ENCODE measurements at regions not wholly inside any gene's neighbourhood (a gene's known extent, or its start where the extent isn't known, plus 50 kb on each side); places are given as distances from the start of the nearest gene placed in this dataset.

GRCh38 chr13:59111751-59112171 lies 1052.0 kb downstream of the DIAPH3 start:
- Histone ChIP-seq H3K4me1 (ENCODE audit: insufficient read depth) (no peaks in the 10 kb centered on the region), H3K36me3 (no peaks in the 10 kb centered on the region), H3K27me3 (no peaks in the 10 kb centered on the region), H3K27ac (no peak overlapping the region), H3K4me3 (no peak overlapping the region), H3K9me3 (no peaks in the 10 kb centered on the region)
- no peak for DNase-seq
- WGBS, 3 donors: 13 to 15% (median 15%) methylated on average over 3 of the region's 3 CpGs
- intact Hi-C loops (cut with DNase I): no loop called here
- TF ChIP-seq, protein P1, sequence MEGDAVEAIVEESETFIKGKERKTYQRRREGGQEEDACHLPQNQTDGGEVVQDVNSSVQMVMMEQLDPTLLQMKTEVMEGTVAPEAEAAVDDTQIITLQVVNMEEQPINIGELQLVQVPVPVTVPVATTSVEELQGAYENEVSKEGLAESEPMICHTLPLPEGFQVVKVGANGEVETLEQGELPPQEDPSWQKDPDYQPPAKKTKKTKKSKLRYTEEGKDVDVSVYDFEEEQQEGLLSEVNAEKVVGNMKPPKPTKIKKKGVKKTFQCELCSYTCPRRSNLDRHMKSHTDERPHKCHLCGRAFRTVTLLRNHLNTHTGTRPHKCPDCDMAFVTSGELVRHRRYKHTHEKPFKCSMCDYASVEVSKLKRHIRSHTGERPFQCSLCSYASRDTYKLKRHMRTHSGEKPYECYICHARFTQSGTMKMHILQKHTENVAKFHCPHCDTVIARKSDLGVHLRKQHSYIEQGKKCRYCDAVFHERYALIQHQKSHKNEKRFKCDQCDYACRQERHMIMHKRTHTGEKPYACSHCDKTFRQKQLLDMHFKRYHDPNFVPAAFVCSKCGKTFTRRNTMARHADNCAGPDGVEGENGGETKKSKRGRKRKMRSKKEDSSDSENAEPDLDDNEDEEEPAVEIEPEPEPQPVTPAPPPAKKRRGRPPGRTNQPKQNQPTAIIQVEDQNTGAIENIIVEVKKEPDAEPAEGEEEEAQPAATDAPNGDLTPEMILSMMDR (IDR thresholded peaks at IDR 0.05): no peak
- TF ChIP-seq EP300 (IDR thresholded peaks at IDR 0.05) (no peak), POLR2A (IDR thresholded peaks at IDR 0.05) (no peak)

DNA sequence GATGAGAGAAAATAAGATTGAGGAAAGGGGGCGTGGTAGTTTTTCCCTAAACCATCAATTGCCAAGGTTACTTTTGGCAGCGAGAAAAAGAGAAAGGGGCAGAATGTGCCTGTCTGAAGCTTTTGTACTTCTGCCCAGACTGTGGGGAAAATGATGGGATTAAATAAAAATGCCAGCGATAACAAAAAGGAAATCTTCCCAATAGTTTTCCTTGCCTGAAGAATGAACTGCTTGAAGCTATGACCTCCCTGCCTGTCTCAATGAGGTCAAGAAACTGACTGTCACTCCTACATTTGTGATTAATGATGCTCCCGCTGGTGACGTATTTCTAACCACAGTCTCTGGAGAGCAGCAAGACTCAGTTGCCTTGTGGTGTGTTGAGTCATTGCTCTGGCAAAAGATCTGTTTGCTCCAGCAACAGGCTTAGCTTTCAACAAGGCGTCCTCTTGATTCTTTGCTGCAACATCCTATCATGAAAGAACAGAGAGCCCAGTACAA lies 1051.5 kb downstream of the DIAPH3 start:
- H3K36me3 ChIP-seq: no peaks in the 10 kb centered on the region
- no peak for DNase-seq
- intact Hi-C loops (cut with DNase I): no loop called here

GRCh38 chr13:59119475-59119874 lies 1044.3 kb downstream of the DIAPH3 start:
- H3K27ac ChIP-seq: no peak overlapping the region
- TF ChIP-seq, protein P1 (IDR thresholded peaks at IDR 0.05): no peak
- TF ChIP-seq POLR2A (IDR thresholded peaks at IDR 0.05) (no peak), EP300 (IDR thresholded peaks at IDR 0.05) (no peak)
- H3K4me1 ChIP-seq (ENCODE audit: insufficient read depth): no peaks in the 10 kb centered on the region
- WGBS, 3 donors: 64 to 83% (median 78%) methylated on average over 2 of the region's 2 CpGs
- H3K9me3 ChIP-seq: no peaks in the 10 kb centered on the region
- H3K36me3 ChIP-seq: no peaks in the 10 kb centered on the region
- intact Hi-C loops (cut with DNase I): no loop called here
- DNase-seq: no peak
- H3K27me3 ChIP-seq: no peaks in the 10 kb centered on the region
- no peak overlapping the region for H3K4me3 ChIP-seq

More for the DNA sequence above, 1051.5 kb downstream of the DIAPH3 start:
- WGBS, 3 donors: 56 to 67% (median 65%) methylated on average over 6 of the region's 6 CpGs
- Histone ChIP-seq H3K27me3 (no peaks in the 10 kb centered on the region), H3K4me3 (no peak overlapping the region), H3K4me1 (ENCODE audit: insufficient read depth) (no peaks in the 10 kb centered on the region), H3K9me3 (no peaks in the 10 kb centered on the region), H3K27ac (no peak overlapping the region)
- TF ChIP-seq EP300 (IDR thresholded peaks at IDR 0.05) (no peak), POLR2A (IDR thresholded peaks at IDR 0.05) (no peak)
- TF ChIP-seq, protein P1 (IDR thresholded peaks at IDR 0.05): no peak

DNA sequence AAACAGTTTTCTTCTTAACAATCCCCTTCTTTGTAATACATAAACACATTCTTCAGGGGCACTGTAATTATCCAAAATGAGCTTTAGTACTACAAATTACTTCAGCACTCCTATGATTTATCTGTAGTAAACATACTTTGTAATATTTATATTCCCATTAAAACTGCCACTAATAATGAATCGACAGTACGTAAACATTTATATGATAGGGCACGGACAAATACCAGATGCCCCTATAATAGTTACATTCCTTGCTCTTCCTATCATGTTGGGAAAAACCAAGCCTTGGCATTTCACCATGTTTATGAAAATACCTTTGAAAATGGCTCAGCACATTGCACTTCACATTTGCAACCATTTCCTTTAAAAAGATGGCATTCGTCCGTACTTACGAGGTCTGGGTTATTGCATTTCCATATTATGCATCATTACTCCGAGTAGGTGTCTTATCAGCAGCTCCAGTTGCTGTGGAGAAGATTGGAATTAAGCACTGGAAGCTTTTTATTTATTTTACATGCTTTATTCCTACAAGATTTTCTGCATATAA lies 1043.4 kb downstream of the DIAPH3 start:
- Histone ChIP-seq H3K27ac (no peak overlapping the region), H3K27me3 (no peaks in the 10 kb centered on the region), H3K4me1 (ENCODE audit: insufficient read depth) (no peaks in the 10 kb centered on the region), H3K4me3 (no peak overlapping the region), H3K9me3 (no peaks in the 10 kb centered on the region), H3K36me3 (no peaks in the 10 kb centered on the region)
- DNase-seq: no peak
- no peak for TF ChIP-seq POLR2A (IDR thresholded peaks at IDR 0.05)
- TF ChIP-seq, protein P1 (IDR thresholded peaks at IDR 0.05): no peak
- no peak for TF ChIP-seq EP300 (IDR thresholded peaks at IDR 0.05)
- intact Hi-C loops (cut with DNase I): no loop called here
- WGBS, 3 donors: 21 to 49% (median 21%) methylated on average over 7 of the region's 7 CpGs
